ENCODE measurements at regions not wholly inside any gene's neighbourhood (a gene's known extent, or its start where the extent isn't known, plus 50 kb on each side); places are given as distances from the start of the nearest gene placed in this dataset.

GRCh38 chr10:8544057-8544380 lies 489.5 kb downstream of the GATA3 start:
- H2AFZ ChIP-seq (ENCODE audit: low read depth, low read length): no peak overlapping the region
- H3K9me3 ChIP-seq (replicated peaks; ENCODE audit: control insufficient read depth, insufficient read depth, low read length): no peaks in the 10 kb centered on the region
- no peak for DNase-seq (ENCODE audit: low read depth, low spot score)
- dilution Hi-C loops (cut with MboI; ENCODE audit: extremely low pct_ligation_motif_present, low sequenced_read_pairs) (no loop called here), intact Hi-C loops (cut with micrococcal nuclease) (no loop called here)
- no peak overlapping the region for H3K4me3 ChIP-seq (replicated peaks in 1 of 3; ENCODE audit: insufficient read depth in 1 of 3, low read depth in 1 of 3, low read length in 3 of 3)
- H3K27ac ChIP-seq (ENCODE audit: insufficient read depth, low read depth, low read length): no peak overlapping the region
- H3K36me3 ChIP-seq (ENCODE audit: control insufficient read depth in 2 of 2, extremely low read depth in 1 of 2, insufficient read depth in 2 of 2, low read length in 2 of 2): no peaks in the 10 kb centered on the region
- POLR2A ChIA-PET: no interaction called here
- CTCF ChIA-PET: no interaction called here
- BruUV-seq (replicated peaks): no TSS peak
- no peaks in the 10 kb centered on the region for H3K27me3 ChIP-seq (ENCODE audit: control insufficient read depth in 2 of 2, insufficient read depth in 2 of 2, low read length in 2 of 2)
- H3K79me2 ChIP-seq (ENCODE audit: control insufficient read depth, insufficient read depth, low read length): no peaks in the 10 kb centered on the region
- no peaks in the 10 kb centered on the region for H3K4me1 ChIP-seq (ENCODE audit: control insufficient read depth, extremely low read depth, insufficient read depth, low read length)
- TF ChIP-seq POLR2A (IDR thresholded peaks at IDR 0.05; ENCODE audit: low read depth, low read length) (no peak), GATA2 (IDR thresholded peaks at IDR 0.05; ENCODE audit: insufficient read depth, insufficient read length, low read depth, low read length) (no peak), POLR2AphosphoS5 (IDR thresholded peaks at IDR 0.05; ENCODE audit: insufficient read depth, low read depth, low read length) (no peak), FOS (IDR thresholded peaks at IDR 0.05; ENCODE audit: borderline replicate concordance, insufficient read depth, low read length) (no peak), MYC (IDR thresholded peaks at IDR 0.05; ENCODE audit: low read depth, low read length) (no peak), MAX (IDR thresholded peaks at IDR 0.05; ENCODE audit: insufficient read depth, insufficient read length) (no peak), CTCF (IDR thresholded peaks at IDR 0.05; ENCODE audit: extremely low read depth in 1 of 2, insufficient read depth in 1 of 2, low read depth in 1 of 2, low read length in 2 of 2) (no peak), EZH2 (IDR thresholded peaks at IDR 0.05; ENCODE audit: borderline replicate concordance, low read depth, low read length, severe bottlenecking) (no peak), JUN (IDR thresholded peaks at IDR 0.05; ENCODE audit: borderline replicate concordance, insufficient read depth, insufficient read length, low read depth) (no peak)
- H3K9me1 ChIP-seq (replicated peaks; ENCODE audit: control insufficient read depth, extremely low read depth, insufficient read depth, low read length): no peaks in the 10 kb centered on the region
- no peak for FAIRE-seq
- no peak overlapping the region for H3K4me2 ChIP-seq (ENCODE audit: insufficient read depth, low read length)
- no peaks in the 10 kb centered on the region for H4K20me1 ChIP-seq (replicated peaks; ENCODE audit: control insufficient read depth, extremely low read depth, insufficient read depth, low read length)
- H3K9ac ChIP-seq (replicated peaks; ENCODE audit: extremely low read depth, insufficient read depth, low read length): no peak overlapping the region

Measured in endothelial cell of umbilical vein (primary cell).